Myocyte (in vitro differentiated cells): ENCODE measurements at regions not wholly inside any gene's neighbourhood (a gene's known extent, or its start where the extent isn't known, plus 50 kb on each side); places are given as distances from the start of the nearest gene placed in this dataset.

Source experiments
- DNase-seq: peaks from one replicate; pipeline ENCODE4 v3.0.0-alpha.2; 2012; ENCODE audit warnings: low read depth

DNA sequence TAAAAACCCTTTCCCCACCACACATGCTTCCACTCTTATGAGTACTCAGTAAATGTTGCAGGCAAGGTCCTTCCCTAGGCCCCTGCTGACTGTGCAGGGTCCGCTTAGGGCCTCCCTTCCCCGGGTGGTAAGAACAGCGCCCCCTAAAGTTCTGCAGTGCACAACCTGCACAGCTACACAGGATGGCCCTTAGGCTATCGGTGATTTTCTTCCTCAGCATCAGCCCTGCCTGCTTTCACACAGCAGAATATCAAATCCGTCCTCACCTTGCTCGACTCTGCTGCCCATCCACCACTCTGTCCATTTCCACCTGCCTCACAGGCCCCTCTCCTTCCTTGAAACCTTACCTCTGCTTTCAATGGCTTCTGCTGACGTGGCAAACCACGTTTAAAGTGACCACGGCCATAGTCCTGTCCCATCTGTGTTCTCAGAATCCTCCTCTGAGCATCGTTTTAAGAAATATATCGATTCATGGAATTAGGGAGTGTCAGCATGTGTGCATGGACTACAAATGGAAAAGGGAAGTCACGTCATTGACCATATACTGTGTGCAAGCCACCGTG is 51.4 kb upstream of the TMEM132E start:
- no peak for DNase-seq

DNA sequence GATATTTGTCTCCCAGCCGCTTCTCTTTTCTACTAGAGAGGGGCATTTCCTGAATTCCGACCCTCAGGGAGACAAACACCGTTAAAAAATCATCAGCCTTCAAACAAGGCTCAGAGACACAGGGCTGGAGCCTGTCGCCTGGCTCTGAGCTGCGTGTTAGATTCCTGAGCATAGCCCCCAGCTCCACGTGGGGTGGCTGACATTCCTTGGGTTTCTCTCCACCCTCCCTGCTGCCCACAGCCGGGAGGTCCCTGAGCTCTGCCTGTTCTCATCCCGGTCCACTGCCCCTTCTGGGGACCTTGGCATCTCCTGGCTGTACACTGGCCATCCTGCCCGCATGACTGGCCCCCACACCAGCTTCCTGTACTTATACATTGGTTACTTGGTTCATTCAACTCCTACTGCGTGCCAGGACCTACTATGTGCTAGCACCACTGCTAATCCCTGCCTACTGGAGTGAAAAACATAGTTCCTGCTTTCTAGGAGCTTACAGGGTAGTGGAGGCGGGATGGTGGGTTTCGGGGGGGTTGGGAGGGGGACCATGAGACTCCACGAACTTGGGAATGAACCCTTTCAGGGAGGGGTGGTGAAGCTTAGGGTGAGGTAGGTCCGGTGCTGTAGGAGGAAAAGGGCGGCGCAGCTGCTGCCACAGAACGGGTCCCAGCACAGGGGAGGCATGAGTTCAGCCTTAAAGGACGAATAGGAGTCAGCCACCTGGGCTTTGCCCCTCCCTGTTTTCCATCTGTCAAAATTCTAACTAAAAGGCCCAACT is 52.1 kb upstream of the TMEM132E start:
- no peak for DNase-seq

DNA sequence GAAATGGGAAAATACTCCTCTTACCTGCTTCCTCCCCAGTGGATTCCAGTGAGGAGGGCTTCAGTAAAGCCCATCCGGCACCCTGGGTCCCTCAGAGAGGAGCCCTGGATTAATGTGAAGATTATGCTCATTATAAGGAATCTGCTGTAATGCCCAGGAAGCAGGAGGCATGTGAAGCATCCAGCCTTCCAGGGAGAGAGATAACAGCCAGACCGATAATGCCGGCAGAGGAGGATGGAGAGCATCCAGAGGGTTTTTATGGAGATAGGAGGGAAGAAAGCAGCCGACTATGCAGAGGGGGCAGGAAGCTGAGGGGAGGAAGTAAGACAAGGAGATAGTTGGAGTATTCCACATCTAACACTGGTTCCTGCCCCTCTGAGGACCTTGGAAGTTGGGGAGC is 53.7 kb upstream of the TMEM132E start:
- no peak for DNase-seq

GRCh38 chr17:34521955-34522354 is 57.4 kb upstream of the TMEM132E start:
- DNase-seq, result no peak

DNA sequence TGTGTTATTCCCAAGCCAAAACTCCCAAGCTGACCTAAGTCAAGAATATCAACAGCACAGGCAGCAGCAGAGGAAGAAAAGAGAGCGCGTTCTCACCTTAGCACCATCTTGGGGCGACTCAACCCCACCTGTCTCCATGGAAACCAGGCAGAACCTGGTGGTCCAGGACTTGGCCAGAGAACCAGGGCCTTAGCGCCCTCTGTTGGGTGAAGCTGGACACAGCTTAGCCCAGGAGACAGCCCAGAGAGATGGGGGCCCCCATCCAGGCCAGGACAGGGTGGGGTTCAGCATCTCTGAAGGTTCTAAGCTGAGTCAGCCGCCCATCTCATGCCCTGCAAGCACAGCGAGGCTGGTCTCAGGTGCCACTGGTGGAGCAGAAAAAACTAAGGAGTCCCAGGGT is 60.1 kb upstream of the TMEM132E start:
- DNase-seq, result no peak

DNA sequence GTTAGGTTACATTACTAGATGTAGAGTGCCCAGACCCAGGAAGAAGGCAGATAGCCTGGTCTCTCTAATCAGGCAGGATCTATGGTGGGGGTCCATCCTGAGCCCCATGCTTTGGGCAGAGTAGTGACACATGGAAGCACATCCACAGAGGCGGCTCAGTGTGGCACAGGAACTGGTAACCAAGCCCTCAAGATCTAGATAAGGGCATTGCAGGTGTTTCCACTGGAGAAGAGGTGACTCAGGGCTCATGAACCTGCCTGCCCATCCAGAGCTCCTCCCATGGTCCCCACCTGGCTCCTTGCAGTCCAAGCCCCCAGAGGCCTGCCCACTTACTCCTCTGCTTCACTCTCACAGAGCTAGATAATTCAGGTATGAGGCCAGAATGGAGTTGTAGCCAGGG is 62.0 kb upstream of the TMEM132E start:
- no peak for DNase-seq

- no peak for DNase-seq
Measured at GRCh38 chr17:34511931-34512330, 67.5 kb upstream of the TMEM132E start.

DNA sequence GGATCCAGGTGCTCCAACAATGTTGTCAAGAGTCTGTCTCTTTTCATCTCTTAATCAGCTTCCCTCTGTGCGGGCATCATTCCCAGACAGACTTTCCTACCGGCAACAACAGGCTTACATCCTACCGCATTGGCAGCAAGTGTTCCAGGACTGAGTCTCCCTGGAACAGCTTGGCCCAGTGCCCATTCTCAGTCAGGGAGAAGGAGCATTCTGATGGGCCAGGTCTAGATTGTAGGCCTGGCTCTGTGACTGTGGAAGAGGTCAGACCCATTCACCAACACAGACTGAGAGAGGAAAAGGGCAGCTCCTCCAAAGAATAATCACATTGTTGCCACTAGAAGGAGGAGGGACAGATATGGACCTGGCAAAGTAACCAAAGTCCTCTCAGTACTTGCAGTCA is 68.1 kb upstream of the TMEM132E start:
- DNase-seq, result no peak

GRCh38 chr17:34504814-34505484 is 74.4 kb upstream of the TMEM132E start:
- no peak for DNase-seq

- DNase-seq, result no peak
Measured at GRCh38 chr17:34503528-34504195, 75.7 kb upstream of the TMEM132E start.

GRCh38 chr17:34502426-34502825 is 77.0 kb upstream of the TMEM132E start:
- DNase-seq, result no peak

GRCh38 chr17:34499576-34499975 is 79.8 kb upstream of the TMEM132E start:
- peak; percentile 3 for DNase-seq

DNA sequence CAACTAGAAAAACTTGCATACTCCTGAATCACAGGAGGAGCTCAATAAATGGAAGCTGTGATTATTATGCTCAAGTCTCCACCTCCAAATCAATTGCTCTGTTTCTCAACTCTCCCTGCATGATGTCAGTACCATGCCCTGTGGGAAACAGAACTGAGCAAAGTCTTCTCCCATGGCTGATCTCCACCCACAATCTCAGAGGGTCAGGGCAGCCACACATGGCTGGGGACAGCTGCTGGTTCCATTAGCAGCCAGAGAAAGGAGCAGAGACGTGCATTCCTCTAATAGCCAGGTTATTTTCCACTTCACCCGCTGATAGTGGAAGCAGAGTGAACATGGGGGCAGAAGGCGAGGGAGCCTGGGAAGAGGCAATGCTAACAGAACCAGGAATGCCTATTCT is 85.5 kb upstream of the TMEM132E start:
- no peak for DNase-seq

DNA sequence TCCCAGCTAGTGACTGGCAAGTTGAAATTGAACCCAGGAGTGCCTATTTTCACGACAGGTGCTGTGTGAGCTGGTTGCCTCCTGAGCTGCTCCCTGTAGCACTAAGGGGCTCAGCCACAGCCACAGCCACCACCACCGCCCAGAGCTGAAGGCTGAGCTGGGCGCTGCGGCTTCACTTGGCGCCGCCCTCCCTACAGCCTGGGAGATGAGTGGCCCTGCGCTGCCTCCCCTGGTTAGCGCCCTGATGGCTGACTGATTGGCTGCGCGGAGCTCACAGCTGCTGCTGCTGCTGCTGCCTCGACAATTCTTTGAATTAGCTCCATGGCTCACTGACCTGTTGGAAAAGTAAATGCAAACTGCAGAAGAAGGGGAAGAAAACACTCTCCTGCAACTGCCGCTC is 91.8 kb upstream of the TMEM132E start:
- DNase-seq, result no peak

DNA sequence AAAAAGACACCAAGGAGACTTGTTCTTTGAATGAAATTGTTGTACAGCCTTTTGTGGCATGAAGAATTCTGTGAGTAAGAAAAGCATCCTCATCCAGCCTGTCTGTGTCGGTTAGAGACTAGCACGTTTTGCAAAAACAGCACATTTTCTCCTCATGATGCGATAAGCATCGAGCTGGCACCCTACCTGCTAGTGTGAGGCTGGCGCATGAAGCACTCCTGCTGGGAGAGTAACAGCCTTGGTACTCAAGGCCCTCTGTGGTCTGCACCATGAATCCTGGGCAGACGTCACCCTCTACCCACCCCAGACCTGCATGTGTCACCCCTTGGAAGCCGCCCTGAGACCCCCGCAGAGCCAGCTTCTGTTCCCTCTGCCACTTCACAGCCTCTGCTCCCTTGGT is 92.6 kb upstream of the TMEM132E start:
- no peak for DNase-seq

GRCh38 chr17:34485999-34486398 is 93.4 kb upstream of the TMEM132E start:
- no peak for DNase-seq

GRCh38 chr17:34484193-34484733 is 95.1 kb upstream of the TMEM132E start:
- no peak for DNase-seq

- no peak for DNase-seq
Measured at GRCh38 chr17:34482730-34483129, 96.7 kb upstream of the TMEM132E start.

GRCh38 chr17:34481779-34482178 is 97.6 kb upstream of the TMEM132E start:
- DNase-seq, result no peak

- no peak for DNase-seq
Measured at GRCh38 chr17:34479371-34479770, 100.0 kb upstream of the TMEM132E start.

DNA sequence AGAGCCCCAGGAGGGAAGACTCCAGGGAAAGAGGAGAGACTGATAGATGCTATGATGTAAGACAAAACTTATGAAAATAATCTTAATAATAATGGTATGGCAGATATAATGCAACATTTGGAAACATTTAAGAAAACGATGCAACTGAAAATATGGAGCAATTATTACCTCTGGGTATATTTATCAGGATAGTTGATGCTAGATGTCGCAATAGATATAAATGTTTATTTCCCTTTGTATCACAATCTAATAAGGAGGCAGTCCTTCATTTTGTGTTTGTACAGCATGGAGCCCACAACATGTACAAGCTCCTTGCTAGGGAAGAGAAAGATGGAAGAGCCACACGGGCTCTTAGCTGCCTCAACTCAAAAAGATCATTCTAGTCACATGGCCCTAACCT is 101.1 kb upstream of the TMEM132E start:
- no peak for DNase-seq

DNA sequence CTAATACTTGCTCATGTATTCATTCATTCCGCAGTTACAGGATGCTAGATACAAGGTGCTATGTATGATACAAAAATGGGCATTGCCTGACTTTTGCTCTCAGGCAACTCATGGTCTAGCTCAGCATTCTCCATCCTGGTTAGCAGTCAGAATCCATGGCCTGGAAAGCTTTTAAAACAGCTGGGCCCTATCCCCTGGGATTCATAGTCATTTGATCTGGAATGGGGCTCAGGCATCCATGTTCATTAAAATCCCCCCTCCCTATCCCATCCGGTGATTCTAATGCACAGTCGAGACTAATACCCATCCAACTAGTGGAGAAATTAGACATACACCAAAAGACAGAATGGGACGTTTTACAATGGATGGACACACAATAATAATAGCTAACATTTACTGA is 104.1 kb upstream of the TMEM132E start:
- no peak for DNase-seq
